CD4-positive, alpha-beta T cell (primary cell): ENCODE measurements at regions not wholly inside any gene's neighbourhood (a gene's known extent, or its start where the extent isn't known, plus 50 kb on each side); places are given as distances from the start of the nearest gene placed in this dataset.

Experiments used
- ATAC-seq: fragments of 200-7000 bp; cut with Tn5 transposase; one replicate; pipeline ENCODE4 v1.10.0; 2022; ENCODE audit warnings: mild to moderate bottlenecking; ENCODE audit not compliant: poor library complexity
- CTCF ChIA-PET: fragments of 350-600 bp; sonication (Branson Sonifier 250); formaldehyde crosslinking; loops from one replicate; lab custom pipeline; 2021; ENCODE audit warnings: antibody characterized with exemption, inconsistent platforms; lab: Charles Lee
- POLR2A ChIA-PET: fragments of 350-600 bp; sonication (Branson Sonifier 250); formaldehyde crosslinking; loops from one replicate; lab custom pipeline; 2021; ENCODE audit warnings: antibody characterized with exemption, inconsistent platforms; lab: Charles Lee
- DNase-seq, 14 experiments: peaks; one replicate each; pipeline ENCODE4 v3.0.0-alpha.2; 2013 to 2020; ENCODE audit warnings: mixed read lengths in 2 of 14
- H3K27ac ChIP-seq, 2 donors: one replicate each; pipeline versions ENCODE4 v1.5.1 to v1.7.0; 2013; ENCODE audit warnings: low read length in 2 of 2, low read depth in 1 of 2, mild to moderate bottlenecking in 1 of 2
- H3K27me3 ChIP-seq, 2 experiments: 1 replicate in 1 of 2; 2 replicates in 1 of 2; pipeline versions ENCODE4 v1.6.1 to v1.7.0; 2013; ENCODE audit warnings: low read length in 2 of 2, control low read depth in 1 of 2, mild to moderate bottlenecking in 1 of 2, moderate library complexity in 1 of 2; ENCODE audit not compliant: insufficient read depth in 2 of 2, control insufficient read depth in 1 of 2
- H3K36me3 ChIP-seq: one replicate; pipeline ENCODE4 v1.6.1; 2013; ENCODE audit warnings: low read length, control low read depth; ENCODE audit not compliant: insufficient read depth
- H3K4me1 ChIP-seq: one replicate; pipeline ENCODE4 v1.6.1; 2013; ENCODE audit warnings: low read length, control low read depth; ENCODE audit not compliant: insufficient read depth
- H3K4me3 ChIP-seq: one replicate; pipeline ENCODE4 v1.5.1; 2013; ENCODE audit warnings: mild to moderate bottlenecking, low read length, moderate library complexity
- H3K9me3 ChIP-seq, 2 experiments: 1 replicate in 1 of 2; 2 replicates in 1 of 2; pipeline versions ENCODE4 v1.6.1 to v1.7.0; 2013; ENCODE audit warnings: low read length in 2 of 2, mild to moderate bottlenecking in 2 of 2, control low read depth in 1 of 2, moderate library complexity in 1 of 2; ENCODE audit not compliant: control insufficient read depth in 1 of 2, insufficient read depth in 1 of 2
- H3K27ac Mint-ChIP-seq: one replicate; pipeline ENCODE4 v1.8.0; 2020; ENCODE audit warnings: mixed read lengths
- H3K27me3 Mint-ChIP-seq: one replicate; pipeline ENCODE4 v1.8.0; 2021; ENCODE audit warnings: mixed read lengths
- H3K36me3 Mint-ChIP-seq: one replicate; pipeline ENCODE4 v1.8.0; 2021; ENCODE audit warnings: low read depth, mixed read lengths
- H3K4me1 Mint-ChIP-seq: one replicate; pipeline ENCODE4 v1.8.0; 2021; ENCODE audit warnings: low read depth, mixed read lengths
- H3K4me3 Mint-ChIP-seq: one replicate; pipeline ENCODE4 v1.8.0; 2020; ENCODE audit warnings: mild to moderate bottlenecking, mixed read lengths
- H3K9me3 Mint-ChIP-seq: one replicate; pipeline ENCODE4 v1.8.0; 2020; ENCODE audit warnings: mixed read lengths
- intact Hi-C, 2 experiments: fragments of 100-400 bp; cut with DNase I in 1 of 2; cut with micrococcal nuclease in 1 of 2; formaldehyde crosslinking; loops; one replicate each; pipeline versions ENCODE4 v1.15.1 to v1.9.0; 2023 to 2025; cut with DNase I, micrococcal nuclease
- TF ChIP-seq, protein P1 (sequence below): fragments of 200-600 bp; IDR thresholded peaks from one replicate; pipeline ENCODE4 v1.8.0; 2022; ENCODE audit warnings: antibody characterized with exemption, mild to moderate bottlenecking

DNA sequence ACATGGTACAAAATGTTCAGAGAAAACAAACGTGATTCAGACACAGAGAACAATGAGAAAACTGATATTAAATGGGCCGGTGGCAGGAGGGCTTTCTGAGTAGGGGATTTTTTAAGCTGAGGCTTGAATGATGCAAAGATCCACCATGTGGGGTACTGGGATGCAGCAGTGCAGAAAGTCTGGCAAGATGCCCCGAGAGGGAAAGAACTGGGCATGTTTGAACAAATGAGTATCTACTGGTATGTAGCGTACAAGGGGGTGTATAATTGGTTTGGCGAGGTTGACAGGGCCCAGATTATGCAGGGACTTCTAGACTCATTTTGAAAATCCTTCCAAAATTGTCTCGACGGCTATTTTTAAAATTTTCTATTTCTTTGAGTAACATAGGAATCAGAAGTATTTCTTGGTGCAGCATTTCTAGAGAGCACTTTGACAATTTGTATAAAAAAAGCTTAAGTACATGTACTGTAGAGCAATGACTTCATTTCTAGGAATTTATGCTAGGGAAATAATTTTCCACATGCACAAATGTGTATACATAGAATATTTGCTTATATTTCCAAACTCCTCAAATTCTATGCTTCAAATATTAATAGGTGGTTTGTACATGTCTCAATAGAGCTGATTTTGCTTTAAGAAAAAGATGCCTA is 119.6 kb upstream of the DOK5 start:
- H3K9me3 Mint-ChIP-seq, result no peaks in the 10 kb centered on the region
- no peak overlapping the region for H3K27ac Mint-ChIP-seq
- TF ChIP-seq, protein P1, sequence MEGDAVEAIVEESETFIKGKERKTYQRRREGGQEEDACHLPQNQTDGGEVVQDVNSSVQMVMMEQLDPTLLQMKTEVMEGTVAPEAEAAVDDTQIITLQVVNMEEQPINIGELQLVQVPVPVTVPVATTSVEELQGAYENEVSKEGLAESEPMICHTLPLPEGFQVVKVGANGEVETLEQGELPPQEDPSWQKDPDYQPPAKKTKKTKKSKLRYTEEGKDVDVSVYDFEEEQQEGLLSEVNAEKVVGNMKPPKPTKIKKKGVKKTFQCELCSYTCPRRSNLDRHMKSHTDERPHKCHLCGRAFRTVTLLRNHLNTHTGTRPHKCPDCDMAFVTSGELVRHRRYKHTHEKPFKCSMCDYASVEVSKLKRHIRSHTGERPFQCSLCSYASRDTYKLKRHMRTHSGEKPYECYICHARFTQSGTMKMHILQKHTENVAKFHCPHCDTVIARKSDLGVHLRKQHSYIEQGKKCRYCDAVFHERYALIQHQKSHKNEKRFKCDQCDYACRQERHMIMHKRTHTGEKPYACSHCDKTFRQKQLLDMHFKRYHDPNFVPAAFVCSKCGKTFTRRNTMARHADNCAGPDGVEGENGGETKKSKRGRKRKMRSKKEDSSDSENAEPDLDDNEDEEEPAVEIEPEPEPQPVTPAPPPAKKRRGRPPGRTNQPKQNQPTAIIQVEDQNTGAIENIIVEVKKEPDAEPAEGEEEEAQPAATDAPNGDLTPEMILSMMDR, result no peak
- CTCF ChIA-PET, result no interaction called here
- DNase-seq (no peak), ATAC-seq (no peak)
- Histone ChIP-seq H3K36me3 (no peaks in the 10 kb centered on the region), H3K4me3 (no peak overlapping the region), H3K27ac (no peak overlapping the region), H3K9me3 (no peaks in the 10 kb centered on the region), H3K27me3 (peaks cover 0 to 9% of the 10 kb centered on the region in 2 experiments), H3K4me1 (no peaks in the 10 kb centered on the region)
- H3K36me3 Mint-ChIP-seq, result no peaks in the 10 kb centered on the region
- peaks cover 15% of the 10 kb centered on the region for H3K27me3 Mint-ChIP-seq
- H3K4me3 Mint-ChIP-seq, result no peak overlapping the region
- intact Hi-C loops, result no loop called here
- POLR2A ChIA-PET, result no interaction called here
- H3K4me1 Mint-ChIP-seq, result no peaks in the 10 kb centered on the region

DNA sequence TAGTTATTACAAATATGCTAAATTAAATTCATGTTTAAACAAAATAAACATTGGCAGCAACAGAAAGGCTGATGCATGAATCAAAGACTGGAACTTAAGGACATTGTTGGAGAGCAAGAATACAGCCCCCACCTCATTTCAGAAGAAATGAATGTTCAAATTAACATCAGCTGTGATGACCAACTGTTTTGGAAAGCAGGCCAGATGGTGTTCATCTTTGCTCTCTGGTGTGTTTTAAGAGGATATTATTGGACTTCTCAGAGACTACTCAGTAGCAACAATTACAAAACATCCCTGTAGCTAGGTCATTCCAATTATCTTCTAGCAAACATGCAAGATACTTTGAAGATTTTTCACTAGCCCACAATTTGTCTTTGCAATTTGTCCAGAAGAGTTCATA is 118.6 kb upstream of the DOK5 start:
- no peaks in the 10 kb centered on the region for H3K36me3 ChIP-seq
- CTCF ChIA-PET, result no interaction called here

DNA sequence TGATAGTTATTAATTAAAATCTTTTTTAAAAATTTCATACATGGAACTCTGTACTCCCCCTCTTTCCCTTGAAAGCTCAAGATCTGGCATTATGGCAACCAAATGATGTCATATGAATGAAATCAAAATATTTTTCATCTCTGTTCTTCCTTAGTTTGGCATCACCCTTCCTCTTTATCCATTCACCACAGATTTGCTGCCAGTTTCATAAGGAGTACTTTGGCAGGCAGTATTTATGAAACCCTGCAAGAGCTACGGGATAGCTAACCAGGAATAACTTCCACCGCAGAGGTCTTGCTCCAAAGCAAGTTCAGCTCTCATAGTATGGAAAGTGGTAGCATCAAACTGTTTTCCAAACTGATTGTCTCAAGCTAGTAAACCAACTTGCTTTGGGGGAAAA is 113.9 kb upstream of the DOK5 start:
- no peak overlapping the region for H3K4me3 Mint-ChIP-seq
- intact Hi-C loops, result no loop called here
- DNase-seq, result no peak
- H3K4me1 Mint-ChIP-seq, result no peaks in the 10 kb centered on the region
- POLR2A ChIA-PET, result no interaction called here
- no peak overlapping the region for H3K27ac Mint-ChIP-seq
- ATAC-seq, result no peak
- no peaks in the 10 kb centered on the region for H3K27me3 Mint-ChIP-seq
- Histone ChIP-seq H3K36me3 (no peaks in the 10 kb centered on the region), H3K27me3 (no peaks in the 10 kb centered on the region), H3K4me3 (no peak overlapping the region), H3K27ac (no peak overlapping the region), H3K4me1 (no peaks in the 10 kb centered on the region), H3K9me3 (no peaks in the 10 kb centered on the region)
- TF ChIP-seq, protein P1, result no peak
- H3K9me3 Mint-ChIP-seq, result no peaks in the 10 kb centered on the region
- CTCF ChIA-PET, result no interaction called here
- no peaks in the 10 kb centered on the region for H3K36me3 Mint-ChIP-seq

More for the DNA sequence above, 118.6 kb upstream of the DOK5 start:
- Mint-ChIP-seq H3K4me3 (no peak overlapping the region), H3K4me1 (no peaks in the 10 kb centered on the region), H3K9me3 (no peaks in the 10 kb centered on the region), H3K27me3 (peaks cover 10% of the 10 kb centered on the region), H3K27ac (no peak overlapping the region), H3K36me3 (no peaks in the 10 kb centered on the region)
- POLR2A ChIA-PET, result no interaction called here
- no peak overlapping the region for H3K4me3 ChIP-seq
- H3K9me3 ChIP-seq, result no peaks in the 10 kb centered on the region
- no peaks in the 10 kb centered on the region for H3K4me1 ChIP-seq
- intact Hi-C loops, result no loop called here
- H3K27me3 ChIP-seq, result peaks cover 0 to 8% of the 10 kb centered on the region in 2 experiments
- ATAC-seq (no peak), DNase-seq (no peak)
- no peak overlapping the region for H3K27ac ChIP-seq
- TF ChIP-seq, protein P1, result no peak
